Epithelial cell of proximal tubule (primary cell): ENCODE measurements at regions not wholly inside any gene's neighbourhood (a gene's known extent, or its start where the extent isn't known, plus 50 kb on each side); places are given as distances from the start of the nearest gene placed in this dataset.
A peak's percentile ranks its signal among the peaks of the same experiment; 100 is the strongest.

Experiments
- DNase-seq: peaks from one replicate; pipeline ENCODE4 v3.0.0-alpha.2; 2011; ENCODE audit warnings: low read depth
- H3K4me3 ChIP-seq: 2 replicates; pipeline ENCODE4 v1.5.1; 2011; ENCODE audit warnings: low read depth, mild to moderate bottlenecking, low read length
- CTCF ChIP-seq: conservative IDR thresholded peaks from 2 replicates; pipeline ENCODE4 v1.5.1; 2012; ENCODE audit warnings: low read depth, mild to moderate bottlenecking, low read length

GRCh38 chr20:23188377-23189169 lies 102.4 kb upstream of the CD93 start:
- no peak for TF ChIP-seq CTCF
- H3K4me3 ChIP-seq = no peak overlapping the region
- DNase-seq = no peak

DNA sequence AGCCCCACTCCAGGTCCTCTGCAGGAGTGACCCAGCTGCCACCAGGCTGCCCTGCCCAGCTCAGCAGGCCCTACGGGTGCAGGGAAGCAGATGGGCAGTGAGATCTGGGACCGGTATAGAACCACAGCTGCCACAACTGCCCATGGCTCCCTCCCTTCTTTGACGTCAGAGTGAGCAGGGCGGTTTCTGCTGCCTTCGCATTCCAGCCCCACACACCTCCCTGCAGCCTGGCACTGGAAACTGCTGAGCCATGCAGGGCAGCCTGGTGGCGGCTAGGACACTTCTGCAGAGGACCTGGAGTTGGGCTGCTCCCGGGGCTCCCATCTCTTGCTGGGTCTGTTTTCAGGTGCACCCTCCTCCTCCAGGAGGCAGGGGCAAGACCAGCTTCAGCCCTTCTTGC lies 101.6 kb upstream of the CD93 start:
- no peak for DNase-seq
- TF ChIP-seq CTCF = no peak
- H3K4me3 ChIP-seq = no peak overlapping the region

GRCh38 chr20:23186808-23187207 lies 100.7 kb upstream of the CD93 start:
- no peak for TF ChIP-seq CTCF
- no peak for DNase-seq
- H3K4me3 ChIP-seq = no peak overlapping the region

- no peak for TF ChIP-seq CTCF
- H3K4me3 ChIP-seq = no peak overlapping the region
- DNase-seq = no peak
These were observed 94.4 kb upstream of the CD93 start for GRCh38 chr20:23180451-23180921.

DNA sequence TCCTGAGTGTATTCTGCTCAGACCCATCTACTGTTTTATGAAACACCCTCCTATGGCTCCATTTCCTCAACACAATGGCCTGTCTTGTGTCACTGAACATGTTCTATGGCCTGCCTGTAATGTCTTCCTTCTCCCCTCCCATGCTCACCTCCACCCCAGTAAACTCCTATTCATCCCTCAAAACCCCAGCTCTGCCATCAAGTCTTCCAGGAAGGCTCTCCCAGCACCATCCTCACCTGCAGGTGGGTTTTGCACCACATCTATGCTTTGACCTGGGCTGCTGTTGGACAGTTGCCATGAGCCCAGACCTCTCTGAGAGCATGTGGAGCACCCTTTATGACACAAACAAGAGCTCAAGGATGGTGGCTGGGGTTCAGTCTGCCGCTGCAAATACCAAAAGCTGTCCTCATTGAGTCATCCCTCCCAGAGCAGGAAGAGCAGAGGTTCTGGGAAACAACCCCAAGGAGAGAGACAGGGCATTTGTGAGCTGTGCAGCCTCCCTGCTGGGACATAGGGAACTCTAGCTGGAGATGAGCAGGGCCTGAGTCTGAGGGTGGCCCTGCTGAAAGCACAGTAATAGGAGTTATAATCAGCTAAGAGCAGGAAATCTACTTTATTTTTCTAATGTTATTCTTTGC lies 93.8 kb upstream of the CD93 start:
- no peak overlapping the region for H3K4me3 ChIP-seq
- TF ChIP-seq CTCF = no peak
- DNase-seq = no peak

- no peak overlapping the region for H3K4me3 ChIP-seq
- TF ChIP-seq CTCF = peak; percentile 18
- no peak for DNase-seq
These were observed 92.7 kb upstream of the CD93 start for GRCh38 chr20:23178806-23179205.
